Calu3 (cell line): ENCODE measurements at regions not wholly inside any gene's neighbourhood (a gene's known extent, or its start where the extent isn't known, plus 50 kb on each side); places are given as distances from the start of the nearest gene placed in this dataset.

Source experiments
- BruUV-seq: library from RNA; stranded (reverse); fragments of 400-500 nt; replicated peaks from 2 replicates; lab custom pipeline; 2021; lab: Mats Ljungman, UMichigan
- CTCF ChIA-PET: fragments of 300-600 bp; sonication (Branson Sonifier 250); formaldehyde crosslinking; loops from one replicate; lab custom pipeline; 2022; ENCODE audit warnings: antibody characterized with exemption; lab: Charles Lee
- DNase-seq: peaks from one replicate; pipeline ENCODE4 v3.0.0; 2022
- H3K27ac Mint-ChIP-seq: one replicate; pipeline ENCODE4 v1.8.0; 2022; ENCODE audit warnings: mixed read lengths; ENCODE audit not compliant: unreplicated experiment
- H3K27me3 Mint-ChIP-seq: one replicate; pipeline ENCODE4 v1.8.0; 2022; ENCODE audit warnings: mixed read lengths; ENCODE audit not compliant: unreplicated experiment
- H3K36me3 Mint-ChIP-seq: one replicate; pipeline ENCODE4 v1.8.0; 2022; ENCODE audit warnings: mild to moderate bottlenecking, moderate library complexity, mixed read lengths; ENCODE audit not compliant: insufficient read depth, unreplicated experiment
- H3K4me1 Mint-ChIP-seq: one replicate; pipeline ENCODE4 v1.8.0; 2022; ENCODE audit warnings: mild to moderate bottlenecking, low read depth, mixed read lengths; ENCODE audit not compliant: unreplicated experiment
- H3K4me3 Mint-ChIP-seq: one replicate; pipeline ENCODE4 v1.8.0; 2022; ENCODE audit warnings: mild to moderate bottlenecking, low read depth, moderate library complexity, mixed read lengths; ENCODE audit not compliant: unreplicated experiment
- H3K9me3 Mint-ChIP-seq: one replicate; pipeline ENCODE4 v1.8.0; 2022; ENCODE audit warnings: low read depth, mixed read lengths; ENCODE audit not compliant: unreplicated experiment
- intact Hi-C: fragments of 100-400 bp; cut with micrococcal nuclease; formaldehyde crosslinking; loops from one replicate; pipeline ENCODE4 v1.10.0; 2022; ENCODE audit not compliant: unreplicated experiment
- TF ChIP-seq, protein P1 (sequence below): fragments of 200-600 bp; IDR thresholded peaks from one replicate; pipeline ENCODE4 v1.8.0; 2022; ENCODE audit warnings: antibody characterized with exemption; ENCODE audit not compliant: unreplicated experiment

DNA sequence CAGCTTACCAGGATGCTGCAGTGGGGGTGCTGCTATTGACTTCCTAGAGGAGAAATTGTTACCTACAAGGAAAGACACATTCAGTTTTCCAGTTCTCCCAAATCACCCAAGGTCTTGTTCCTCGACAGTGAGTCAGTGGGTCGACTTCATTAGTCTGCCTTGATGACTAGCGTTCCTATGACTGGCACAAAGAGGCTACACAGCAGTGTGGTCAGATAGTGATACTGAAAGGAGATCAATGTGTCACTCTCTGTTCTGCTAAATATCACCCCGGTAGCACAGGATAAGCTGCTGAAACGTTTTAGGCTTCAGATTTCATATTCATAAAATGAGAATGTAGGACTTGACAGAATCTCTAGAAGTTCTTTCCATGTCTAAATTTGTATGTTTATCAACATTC is 357.4 kb downstream of the LMX1A start:
- H3K4me3 Mint-ChIP-seq = no peak overlapping the region
- BruUV-seq = no TSS peak
- no peaks in the 10 kb centered on the region for H3K27me3 Mint-ChIP-seq
- H3K9me3 Mint-ChIP-seq = peaks cover 11% of the 10 kb centered on the region
- H3K4me1 Mint-ChIP-seq = no peaks in the 10 kb centered on the region
- H3K36me3 Mint-ChIP-seq = no peaks in the 10 kb centered on the region
- TF ChIP-seq, protein P1, sequence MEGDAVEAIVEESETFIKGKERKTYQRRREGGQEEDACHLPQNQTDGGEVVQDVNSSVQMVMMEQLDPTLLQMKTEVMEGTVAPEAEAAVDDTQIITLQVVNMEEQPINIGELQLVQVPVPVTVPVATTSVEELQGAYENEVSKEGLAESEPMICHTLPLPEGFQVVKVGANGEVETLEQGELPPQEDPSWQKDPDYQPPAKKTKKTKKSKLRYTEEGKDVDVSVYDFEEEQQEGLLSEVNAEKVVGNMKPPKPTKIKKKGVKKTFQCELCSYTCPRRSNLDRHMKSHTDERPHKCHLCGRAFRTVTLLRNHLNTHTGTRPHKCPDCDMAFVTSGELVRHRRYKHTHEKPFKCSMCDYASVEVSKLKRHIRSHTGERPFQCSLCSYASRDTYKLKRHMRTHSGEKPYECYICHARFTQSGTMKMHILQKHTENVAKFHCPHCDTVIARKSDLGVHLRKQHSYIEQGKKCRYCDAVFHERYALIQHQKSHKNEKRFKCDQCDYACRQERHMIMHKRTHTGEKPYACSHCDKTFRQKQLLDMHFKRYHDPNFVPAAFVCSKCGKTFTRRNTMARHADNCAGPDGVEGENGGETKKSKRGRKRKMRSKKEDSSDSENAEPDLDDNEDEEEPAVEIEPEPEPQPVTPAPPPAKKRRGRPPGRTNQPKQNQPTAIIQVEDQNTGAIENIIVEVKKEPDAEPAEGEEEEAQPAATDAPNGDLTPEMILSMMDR = no peak
- no peak for DNase-seq
- no peak overlapping the region for H3K27ac Mint-ChIP-seq
- intact Hi-C loops = no loop called here
- CTCF ChIA-PET = no interaction called here

GRCh38 chr1:164991763-164992314 is 364.7 kb downstream of the LMX1A start:
- intact Hi-C loops = no loop called here
- Mint-ChIP-seq H3K9me3 (peaks cover 11% of the 10 kb centered on the region), H3K27ac (no peak overlapping the region), H3K36me3 (no peaks in the 10 kb centered on the region), H3K27me3 (no peaks in the 10 kb centered on the region), H3K4me3 (no peak overlapping the region), H3K4me1 (no peaks in the 10 kb centered on the region)
- TF ChIP-seq, protein P1 = no peak
- DNase-seq = no peak
- CTCF ChIA-PET = no interaction called here
- BruUV-seq = no TSS peak

DNA sequence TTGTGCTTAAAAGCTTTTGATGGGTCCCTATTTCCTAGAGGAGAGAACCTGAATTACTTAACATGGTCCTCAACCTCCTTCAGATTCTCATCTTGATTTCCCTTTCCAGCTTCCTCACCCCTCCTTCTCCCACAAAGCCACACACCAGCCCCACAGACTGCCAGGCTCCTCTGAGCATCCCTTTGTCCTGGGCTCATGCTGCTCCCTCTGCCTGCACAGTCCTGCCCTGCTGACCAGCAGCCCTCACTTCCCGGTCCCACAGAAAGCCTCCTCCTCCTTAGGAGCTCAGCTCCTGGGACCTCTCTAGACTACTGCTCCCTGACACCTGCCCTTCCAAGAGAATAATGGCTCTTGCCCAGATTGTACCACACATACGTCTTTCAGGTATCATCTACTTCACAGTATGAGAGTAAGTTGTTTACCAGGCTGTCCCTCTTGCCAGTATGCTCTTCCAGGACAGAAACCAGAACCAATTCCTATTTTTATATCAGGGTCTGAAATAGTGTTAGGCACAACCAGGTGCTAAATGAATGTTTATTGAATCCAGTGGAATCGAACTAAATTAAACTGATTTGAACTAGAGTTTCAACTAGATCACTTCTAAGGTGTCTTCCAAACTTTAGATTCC is 373.4 kb downstream of the LMX1A start:
- Mint-ChIP-seq H3K9me3 (no peaks in the 10 kb centered on the region), H3K36me3 (no peaks in the 10 kb centered on the region), H3K27me3 (peaks cover 10% of the 10 kb centered on the region), H3K4me1 (no peaks in the 10 kb centered on the region), H3K27ac (no peak overlapping the region), H3K4me3 (no peak overlapping the region)
- TF ChIP-seq, protein P1 = no peak
- no peak for DNase-seq
- no TSS peak for BruUV-seq
- intact Hi-C loops = no loop called here
- CTCF ChIA-PET = no interaction called here

DNA sequence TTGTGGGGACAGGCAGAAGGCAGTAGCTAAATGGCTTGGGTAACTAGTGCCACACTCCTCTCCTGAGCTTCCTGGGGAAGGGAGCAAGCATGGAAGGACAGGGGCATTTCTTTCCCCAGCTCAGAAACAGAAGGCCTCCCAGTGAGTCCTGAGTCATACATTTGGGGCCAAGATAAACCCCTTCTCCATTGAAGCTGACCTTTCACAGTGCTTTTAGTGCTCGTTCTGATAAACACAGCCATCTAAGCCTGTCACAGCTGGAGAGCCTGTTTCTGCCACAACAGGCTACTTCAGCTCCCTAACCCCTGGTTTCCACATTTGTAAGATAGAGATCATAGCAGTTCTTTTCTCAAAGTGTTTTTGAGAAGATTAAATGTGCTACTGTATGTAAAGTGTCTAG is 374.0 kb downstream of the LMX1A start:
- Mint-ChIP-seq H3K27me3 (peaks cover 10% of the 10 kb centered on the region), H3K4me3 (no peak overlapping the region), H3K4me1 (no peaks in the 10 kb centered on the region), H3K27ac (no peak overlapping the region), H3K9me3 (no peaks in the 10 kb centered on the region), H3K36me3 (no peaks in the 10 kb centered on the region)
- BruUV-seq = no TSS peak
- TF ChIP-seq, protein P1 = no peak
- no peak for DNase-seq
- intact Hi-C loops = no loop called here
- CTCF ChIA-PET = no interaction called here
